IPS DF 6.9 (cell line): ENCODE measurements at regions not wholly inside any gene's neighbourhood (a gene's known extent, or its start where the extent isn't known, plus 50 kb on each side); places are given as distances from the start of the nearest gene placed in this dataset.

Experiments used
- DNase-seq: peaks from one replicate; pipeline ENCODE4 v3.0.0-alpha.2; 2013; ENCODE audit warnings: low read depth, low spot score
- H3K27ac ChIP-seq: one replicate; pipeline ENCODE4 v1.5.1; 2013; ENCODE audit warnings: low read length, control low read depth
- H3K27me3 ChIP-seq: 2 replicates; pipeline ENCODE4 v1.6.1; 2013; ENCODE audit warnings: mild to moderate bottlenecking, low read length; ENCODE audit not compliant: control insufficient read depth, insufficient read depth
- H3K36me3 ChIP-seq: 2 replicates; pipeline ENCODE4 v1.6.1; 2013; ENCODE audit warnings: low read length; ENCODE audit not compliant: control insufficient read depth, insufficient read depth
- H3K4me1 ChIP-seq: 2 replicates; pipeline ENCODE4 v1.6.1; 2013; ENCODE audit warnings: low read length; ENCODE audit not compliant: control insufficient read depth, insufficient read depth
- H3K4me3 ChIP-seq: 2 replicates; pipeline ENCODE4 v1.5.1; 2013; ENCODE audit warnings: mild to moderate bottlenecking, low read length
- H3K9me3 ChIP-seq: 2 replicates; pipeline ENCODE4 v1.6.1; 2013; ENCODE audit warnings: low read length, inconsistent platforms; ENCODE audit not compliant: control insufficient read depth, insufficient read depth
- WGBS: extraction: QIAGEN DNeasy Blood & Tissue Kit; methylation state at CpG from one replicate; pipeline ENCODE4 v1.1.7; 2013; ENCODE audit warnings: mixed read lengths, missing lambda C conversion rate; ENCODE audit not compliant: insufficient read length, insufficient coverage; 5-methylcytosine and 5-hydroxymethylcytosine counted together

GRCh38 chr17:5873781-5874180 lies 196.4 kb upstream of the WSCD1 start:
- H3K36me3 ChIP-seq: no peaks in the 10 kb centered on the region
- no peak for DNase-seq
- no peak overlapping the region for H3K4me3 ChIP-seq
- peaks cover 2% of the 10 kb centered on the region; the same call in 1 of the 2 replicates for H3K4me1 ChIP-seq
- no peaks in the 10 kb centered on the region for H3K9me3 ChIP-seq
- H3K27ac ChIP-seq: no peak overlapping the region
- no peaks in the 10 kb centered on the region for H3K27me3 ChIP-seq
- WGBS: no CpG with 5 or more reads among the region's 4 CpGs

- Histone ChIP-seq H3K36me3 (no peaks in the 10 kb centered on the region), H3K9me3 (no peaks in the 10 kb centered on the region), H3K4me1 (peaks cover 2% of the 10 kb centered on the region; the same call in 1 of the 2 replicates), H3K27me3 (no peaks in the 10 kb centered on the region), H3K4me3 (no peak overlapping the region), H3K27ac (no peak overlapping the region)
- WGBS: no CpG with 5 or more reads among the region's 6 CpGs
- DNase-seq: no peak
Observed at GRCh38 chr17:5874486-5874885, 195.7 kb upstream of the WSCD1 start.

- Histone ChIP-seq H3K36me3 (no peaks in the 10 kb centered on the region), H3K4me1 (peaks cover 2% of the 10 kb centered on the region; the same call in 1 of the 2 replicates), H3K9me3 (no peaks in the 10 kb centered on the region), H3K27ac (no peak overlapping the region), H3K27me3 (no peaks in the 10 kb centered on the region), H3K4me3 (no peak overlapping the region)
- DNase-seq: no peak
- no CpG with 5 or more reads among the region's 1 CpG for WGBS
Observed at GRCh38 chr17:5877366-5877765, 192.8 kb upstream of the WSCD1 start.

- Histone ChIP-seq H3K27me3 (no peaks in the 10 kb centered on the region), H3K36me3 (no peaks in the 10 kb centered on the region), H3K4me3 (no peak overlapping the region), H3K4me1 (peaks cover 2% of the 10 kb centered on the region; the same call in 1 of the 2 replicates), H3K27ac (no peak overlapping the region), H3K9me3 (no peaks in the 10 kb centered on the region)
- no CpG with 5 or more reads among the region's 10 CpGs for WGBS
- DNase-seq: no peak
Observed at GRCh38 chr17:5877948-5878347, 192.2 kb upstream of the WSCD1 start.

- Histone ChIP-seq H3K36me3 (no peaks in the 10 kb centered on the region), H3K4me3 (no peak overlapping the region), H3K27me3 (no peaks in the 10 kb centered on the region), H3K4me1 (peaks cover 2% of the 10 kb centered on the region; the same call in 1 of the 2 replicates), H3K27ac (no peak overlapping the region), H3K9me3 (no peaks in the 10 kb centered on the region)
- no peak for DNase-seq
- WGBS: no CpG with 5 or more reads among the region's 6 CpGs
Observed at GRCh38 chr17:5881849-5882248, 188.3 kb upstream of the WSCD1 start.

GRCh38 chr17:5883775-5884665 lies 186.2 kb upstream of the WSCD1 start:
- Histone ChIP-seq H3K4me3 (no peak overlapping the region), H3K4me1 (no peaks in the 10 kb centered on the region), H3K36me3 (no peaks in the 10 kb centered on the region), H3K27me3 (no peaks in the 10 kb centered on the region), H3K9me3 (no peaks in the 10 kb centered on the region), H3K27ac (no peak overlapping the region)
- no CpG with 5 or more reads among the region's 13 CpGs for WGBS
- DNase-seq: no peak

GRCh38 chr17:5885336-5885735 lies 184.8 kb upstream of the WSCD1 start:
- Histone ChIP-seq H3K27ac (no peak overlapping the region), H3K27me3 (no peaks in the 10 kb centered on the region), H3K9me3 (no peaks in the 10 kb centered on the region), H3K4me1 (no peaks in the 10 kb centered on the region), H3K36me3 (no peaks in the 10 kb centered on the region), H3K4me3 (no peak overlapping the region)
- WGBS: no CpG with 5 or more reads among the region's 4 CpGs
- no peak for DNase-seq

- Histone ChIP-seq H3K27ac (no peak overlapping the region), H3K27me3 (no peaks in the 10 kb centered on the region), H3K4me1 (no peaks in the 10 kb centered on the region), H3K36me3 (no peaks in the 10 kb centered on the region), H3K9me3 (no peaks in the 10 kb centered on the region), H3K4me3 (no peak overlapping the region)
- no CpG with 5 or more reads among the region's 2 CpGs for WGBS
- no peak for DNase-seq
Observed at GRCh38 chr17:5888811-5889210, 181.4 kb upstream of the WSCD1 start.

- no peaks in the 10 kb centered on the region for H3K9me3 ChIP-seq
- H3K36me3 ChIP-seq: no peaks in the 10 kb centered on the region
- no peak for DNase-seq
- H3K4me3 ChIP-seq: no peak overlapping the region
- peaks cover 6% of the 10 kb centered on the region; the same call in 1 of the 2 replicates for H3K4me1 ChIP-seq
- no peaks in the 10 kb centered on the region for H3K27me3 ChIP-seq
- WGBS: no CpG with 5 or more reads among the region's 3 CpGs
- H3K27ac ChIP-seq: no peak overlapping the region
Observed at GRCh38 chr17:5892921-5893675, 177.1 kb upstream of the WSCD1 start.

GRCh38 chr17:5893741-5894140 lies 176.4 kb upstream of the WSCD1 start:
- WGBS: no CpG with 5 or more reads among the region's 5 CpGs
- H3K4me3 ChIP-seq: no peak overlapping the region
- H3K4me1 ChIP-seq: peaks cover 6% of the 10 kb centered on the region; the same call in 1 of the 2 replicates
- DNase-seq: no peak
- H3K36me3 ChIP-seq: no peaks in the 10 kb centered on the region
- no peaks in the 10 kb centered on the region for H3K9me3 ChIP-seq
- no peaks in the 10 kb centered on the region for H3K27me3 ChIP-seq
- H3K27ac ChIP-seq: no peak overlapping the region
